Cerebellar cortex (tissue), 1 donor: ENCODE measurements at regions not wholly inside any gene's neighbourhood (a gene's known extent, or its start where the extent isn't known, plus 50 kb on each side); places are given as distances from the start of the nearest gene placed in this dataset.

Source experiments
- DNase-seq: peaks from one replicate; pipeline ENCODE4 v3.0.0-alpha.2; 2015; ENCODE audit warnings: low spot score

GRCh38 chr18:38981389-38981788 is 1415.8 kb upstream of the CELF4 start:
- DNase-seq = no peak

GRCh38 chr18:38980420-38980819 is 1414.8 kb upstream of the CELF4 start:
- DNase-seq = no peak

GRCh38 chr18:38972571-38972970 is 1407.0 kb upstream of the CELF4 start:
- no peak for DNase-seq

- no peak for DNase-seq
Observed at GRCh38 chr18:38971881-38972280, 1406.3 kb upstream of the CELF4 start.

GRCh38 chr18:38966841-38967240 is 1401.2 kb upstream of the CELF4 start:
- DNase-seq = no peak

GRCh38 chr18:38963943-38964660 is 1398.5 kb upstream of the CELF4 start:
- DNase-seq = no peak

GRCh38 chr18:38961880-38962279 is 1396.3 kb upstream of the CELF4 start:
- no peak for DNase-seq

- no peak for DNase-seq
Observed at GRCh38 chr18:38957736-38958135, 1392.1 kb upstream of the CELF4 start.

- no peak for DNase-seq
Observed at GRCh38 chr18:38956068-38956467, 1390.5 kb upstream of the CELF4 start.

- no peak for DNase-seq
Observed at GRCh38 chr18:38951633-38952032, 1386.0 kb upstream of the CELF4 start.

- no peak for DNase-seq
Observed at GRCh38 chr18:38948436-38948835, 1382.8 kb upstream of the CELF4 start.

GRCh38 chr18:38944446-38945024 is 1378.9 kb upstream of the CELF4 start:
- no peak for DNase-seq

- DNase-seq = no peak
Observed at GRCh38 chr18:38941711-38942561, 1376.3 kb upstream of the CELF4 start.

- no peak for DNase-seq
Observed at GRCh38 chr18:38940863-38941531, 1375.4 kb upstream of the CELF4 start.

GRCh38 chr18:38940475-38940862 is 1374.9 kb upstream of the CELF4 start:
- no peak for DNase-seq

GRCh38 chr18:38933910-38934510 is 1368.4 kb upstream of the CELF4 start:
- no peak for DNase-seq

- DNase-seq = no peak
Observed at GRCh38 chr18:38933322-38933721, 1367.7 kb upstream of the CELF4 start.

- DNase-seq = no peak
Observed at GRCh38 chr18:38932752-38933151, 1367.2 kb upstream of the CELF4 start.

- DNase-seq = no peak
Observed at GRCh38 chr18:38931754-38932050, 1366.1 kb upstream of the CELF4 start.

GRCh38 chr18:38930881-38931753 is 1365.5 kb upstream of the CELF4 start:
- no peak for DNase-seq

- no peak for DNase-seq
Observed at GRCh38 chr18:38923540-38923939, 1357.9 kb upstream of the CELF4 start.
